ENCODE measurements at regions not wholly inside any gene's neighbourhood (a gene's known extent, or its start where the extent isn't known, plus 50 kb on each side); places are given as distances from the start of the nearest gene placed in this dataset.

DNA sequence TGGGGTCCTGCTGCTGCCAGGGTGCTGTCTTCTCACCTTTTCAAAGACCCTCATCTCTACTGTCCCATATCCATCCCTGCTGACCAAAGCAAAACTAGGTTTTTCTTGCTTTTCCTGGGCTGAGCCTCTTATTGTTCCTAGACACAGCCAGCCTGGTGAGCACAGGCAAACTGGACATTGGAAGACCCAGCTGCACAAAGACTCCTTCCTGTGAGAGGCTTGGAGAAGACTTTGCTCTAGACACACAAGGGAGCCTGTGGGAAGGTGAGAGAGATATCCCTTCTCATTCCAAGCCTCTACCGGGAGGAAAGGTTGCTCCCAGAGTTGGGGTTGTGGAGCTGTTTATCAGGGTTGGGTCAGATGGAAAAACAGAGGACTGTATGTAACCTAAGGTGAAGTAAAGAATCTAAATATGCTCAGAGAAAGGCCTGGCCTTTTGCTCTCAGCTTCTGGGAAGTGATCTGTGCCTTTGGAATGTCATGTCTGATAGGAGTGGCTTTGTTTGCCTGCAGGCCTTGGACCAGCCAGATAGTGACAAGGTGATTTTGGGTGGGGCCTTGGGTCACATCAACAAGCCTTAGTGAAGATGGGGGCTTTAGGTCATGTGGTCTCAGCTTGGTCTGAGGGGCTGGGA lies 87.6 kb upstream of the RUNX1 start:
- Histone ChIP-seq H3K4me3 (no peak overlapping the region), H3K27ac (replicated peaks) (no peak overlapping the region), H3K9me3 (replicated peaks) (no peaks in the 10 kb centered on the region), H3K4me1 (no peaks in the 10 kb centered on the region), H3K27me3 (ENCODE audit: low read depth) (peaks cover 11% of the 10 kb centered on the region), H3K36me3 (no peaks in the 10 kb centered on the region)
- DNase-seq = no peak
- TF ChIP-seq, protein P1, sequence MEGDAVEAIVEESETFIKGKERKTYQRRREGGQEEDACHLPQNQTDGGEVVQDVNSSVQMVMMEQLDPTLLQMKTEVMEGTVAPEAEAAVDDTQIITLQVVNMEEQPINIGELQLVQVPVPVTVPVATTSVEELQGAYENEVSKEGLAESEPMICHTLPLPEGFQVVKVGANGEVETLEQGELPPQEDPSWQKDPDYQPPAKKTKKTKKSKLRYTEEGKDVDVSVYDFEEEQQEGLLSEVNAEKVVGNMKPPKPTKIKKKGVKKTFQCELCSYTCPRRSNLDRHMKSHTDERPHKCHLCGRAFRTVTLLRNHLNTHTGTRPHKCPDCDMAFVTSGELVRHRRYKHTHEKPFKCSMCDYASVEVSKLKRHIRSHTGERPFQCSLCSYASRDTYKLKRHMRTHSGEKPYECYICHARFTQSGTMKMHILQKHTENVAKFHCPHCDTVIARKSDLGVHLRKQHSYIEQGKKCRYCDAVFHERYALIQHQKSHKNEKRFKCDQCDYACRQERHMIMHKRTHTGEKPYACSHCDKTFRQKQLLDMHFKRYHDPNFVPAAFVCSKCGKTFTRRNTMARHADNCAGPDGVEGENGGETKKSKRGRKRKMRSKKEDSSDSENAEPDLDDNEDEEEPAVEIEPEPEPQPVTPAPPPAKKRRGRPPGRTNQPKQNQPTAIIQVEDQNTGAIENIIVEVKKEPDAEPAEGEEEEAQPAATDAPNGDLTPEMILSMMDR (IDR thresholded peaks at IDR 0.05; ENCODE audit: borderline replicate concordance) = no peak
- intact Hi-C loops (cut with micrococcal nuclease) = no loop called here

DNA sequence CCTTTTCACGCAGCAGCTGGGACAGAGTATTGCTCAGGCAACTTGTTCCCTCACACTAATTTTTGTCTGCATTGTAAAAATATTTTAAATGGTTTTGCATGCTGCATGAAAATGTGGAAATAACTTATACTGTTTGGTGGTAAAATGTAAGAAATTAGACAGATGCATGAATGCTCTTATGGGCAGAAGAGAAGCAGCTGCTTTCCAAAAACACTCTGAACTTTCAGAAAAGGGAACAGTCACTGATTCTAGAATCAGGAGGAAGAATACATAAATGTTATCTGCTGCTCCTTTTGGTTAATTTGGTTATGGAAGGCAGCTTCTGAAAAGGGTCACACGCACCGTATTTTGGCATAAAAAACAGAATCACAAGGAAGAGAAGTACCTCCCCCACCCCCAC lies 87.0 kb upstream of the RUNX1 start:
- H3K4me1 ChIP-seq = no peaks in the 10 kb centered on the region
- no peak overlapping the region for H3K27ac ChIP-seq (replicated peaks)
- no peak overlapping the region for H3K4me3 ChIP-seq
- no peaks in the 10 kb centered on the region for H3K36me3 ChIP-seq
- TF ChIP-seq, protein P1 (IDR thresholded peaks at IDR 0.05; ENCODE audit: borderline replicate concordance) = no peak
- no peak for DNase-seq
- no peaks in the 10 kb centered on the region for H3K9me3 ChIP-seq (replicated peaks)
- intact Hi-C loops (cut with micrococcal nuclease) = no loop called here
- peaks cover 10% of the 10 kb centered on the region for H3K27me3 ChIP-seq (ENCODE audit: low read depth)

DNA sequence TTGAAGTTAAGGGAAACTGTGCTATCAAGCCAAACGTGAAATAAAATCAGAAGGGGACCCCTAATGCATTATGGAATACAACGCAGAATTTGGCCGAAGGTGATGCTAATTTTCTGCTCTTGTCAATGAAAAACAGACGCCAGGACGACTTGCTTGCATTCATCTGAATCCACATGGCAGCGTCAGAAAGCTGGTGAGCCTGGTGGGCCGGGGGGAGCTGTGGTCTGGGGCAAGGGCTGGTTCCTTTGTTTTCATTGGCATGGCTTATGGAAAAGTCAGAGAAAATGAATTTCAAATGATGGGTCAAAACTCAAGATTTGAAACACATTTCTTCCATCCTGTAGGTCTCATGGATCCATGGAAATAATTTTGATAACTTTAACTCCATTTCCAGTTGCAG lies 86.4 kb upstream of the RUNX1 start:
- Histone ChIP-seq H3K36me3 (no peaks in the 10 kb centered on the region), H3K27me3 (ENCODE audit: low read depth) (peaks cover 10% of the 10 kb centered on the region), H3K27ac (replicated peaks) (no peak overlapping the region), H3K4me1 (no peaks in the 10 kb centered on the region), H3K9me3 (replicated peaks) (peaks cover 4% of the 10 kb centered on the region), H3K4me3 (no peak overlapping the region)
- intact Hi-C loops (cut with micrococcal nuclease) = no loop called here
- DNase-seq = no peak
- TF ChIP-seq, protein P1 (IDR thresholded peaks at IDR 0.05; ENCODE audit: borderline replicate concordance) = no peak

GRCh38 chr21:35134309-35134708 lies 85.2 kb upstream of the RUNX1 start:
- H3K27me3 ChIP-seq (ENCODE audit: low read depth) = peaks cover 10% of the 10 kb centered on the region
- H3K4me3 ChIP-seq = no peak overlapping the region
- DNase-seq = no peak
- peaks cover 9% of the 10 kb centered on the region for H3K9me3 ChIP-seq (replicated peaks)
- intact Hi-C loops (cut with micrococcal nuclease) = no loop called here
- no peaks in the 10 kb centered on the region for H3K4me1 ChIP-seq
- H3K27ac ChIP-seq (replicated peaks) = no peak overlapping the region
- TF ChIP-seq, protein P1 (IDR thresholded peaks at IDR 0.05; ENCODE audit: borderline replicate concordance) = no peak
- H3K36me3 ChIP-seq = no peaks in the 10 kb centered on the region

- H3K27me3 ChIP-seq (ENCODE audit: low read depth) = peaks cover 15% of the 10 kb centered on the region
- no peaks in the 10 kb centered on the region for H3K36me3 ChIP-seq
- TF ChIP-seq, protein P1 (IDR thresholded peaks at IDR 0.05; ENCODE audit: borderline replicate concordance) = no peak
- peaks cover 46% of the 10 kb centered on the region for H3K9me3 ChIP-seq (replicated peaks)
- intact Hi-C loops (cut with micrococcal nuclease) = no loop called here
- no peak for DNase-seq
- no peak overlapping the region for H3K27ac ChIP-seq (replicated peaks)
- H3K4me1 ChIP-seq = no peaks in the 10 kb centered on the region
- H3K4me3 ChIP-seq = no peak overlapping the region
Observed at GRCh38 chr21:35128536-35128935, 79.4 kb upstream of the RUNX1 start.

All from left ventricle myocardium inferior (tissue), 1 donor.